Left kidney (tissue), 1 donor: ENCODE measurements at regions not wholly inside any gene's neighbourhood (a gene's known extent, or its start where the extent isn't known, plus 50 kb on each side); places are given as distances from the start of the nearest gene placed in this dataset.
"Not testable (repeated sequence)": the region's sequence is repeated elsewhere in the genome, so short reads cannot be mapped to it uniquely, and the experiment has no call there.

ENCODE experiments used
- DNase-seq: peaks from one replicate; pipeline ENCODE4 v3.0.0-alpha.2; 2013

DNA sequence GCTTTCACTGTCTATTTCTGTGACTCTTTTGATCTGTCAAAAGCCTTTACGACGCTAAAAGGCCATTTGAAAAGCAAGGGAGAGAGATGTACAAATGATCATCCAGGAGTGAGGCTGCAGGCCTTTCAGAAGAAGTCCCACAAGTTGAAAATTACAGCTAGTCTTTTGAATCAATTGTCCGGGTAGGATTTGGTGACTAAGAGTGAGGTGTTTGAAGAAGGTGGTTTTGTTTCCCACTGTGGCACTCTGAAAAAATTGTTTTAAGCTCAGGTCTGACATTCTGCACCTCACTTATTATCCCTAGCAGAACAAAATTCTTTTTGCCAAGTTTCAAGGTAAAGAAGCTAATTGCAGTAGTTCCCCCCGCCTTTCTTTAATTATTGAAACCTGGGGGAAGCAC, 50.8 kb upstream of the TMEM108 start:
- no peak for DNase-seq

DNA sequence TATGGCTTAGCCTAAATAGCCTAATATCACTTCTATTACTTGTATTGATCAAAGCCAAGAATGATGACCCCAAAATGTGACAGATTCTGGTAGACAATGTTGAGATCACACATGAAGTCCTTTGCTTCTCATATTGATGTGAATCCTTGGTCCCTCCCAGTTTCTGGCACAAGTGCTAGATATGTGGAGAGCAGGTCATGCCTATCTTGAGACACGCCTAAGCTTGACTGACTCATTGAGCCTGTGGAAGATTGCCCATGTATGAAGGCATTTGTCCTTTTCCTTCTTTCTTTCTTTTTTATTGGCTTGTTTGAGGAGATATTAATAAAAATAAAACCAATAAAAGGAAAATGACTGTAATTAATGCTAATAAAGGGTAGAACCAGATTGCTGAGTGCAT, 54.0 kb upstream of the TMEM108 start:
- DNase-seq: no peak

DNA sequence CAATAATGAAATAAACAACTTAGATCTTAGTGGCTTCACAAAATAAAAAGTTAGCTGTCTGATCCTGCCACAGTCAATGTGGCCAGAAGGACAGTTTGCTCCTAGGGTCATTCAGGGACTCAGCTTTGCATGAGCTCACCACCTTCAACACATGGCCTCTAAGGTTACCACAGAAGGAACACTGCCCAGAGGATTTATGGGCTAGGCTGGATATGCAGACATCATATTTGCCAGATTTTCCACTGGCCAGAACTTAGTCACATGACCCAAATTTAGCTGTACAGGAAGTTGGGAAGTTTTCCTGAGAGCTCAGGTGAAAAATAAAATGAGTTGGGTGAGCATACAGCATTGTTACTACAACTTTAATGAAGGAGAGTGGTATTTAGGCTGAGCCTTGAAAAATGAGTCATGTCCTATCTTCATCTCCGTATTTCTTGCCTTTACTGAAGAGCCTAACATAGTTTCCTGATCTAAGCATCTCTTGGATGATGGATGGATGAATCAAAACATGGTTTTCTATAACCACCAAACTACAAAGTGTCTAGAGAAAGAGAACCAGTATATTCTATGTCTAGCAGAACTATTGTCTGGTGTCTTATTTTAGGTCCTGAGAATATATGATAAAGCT, 54.9 kb upstream of the TMEM108 start:
- DNase-seq: no peak

DNA sequence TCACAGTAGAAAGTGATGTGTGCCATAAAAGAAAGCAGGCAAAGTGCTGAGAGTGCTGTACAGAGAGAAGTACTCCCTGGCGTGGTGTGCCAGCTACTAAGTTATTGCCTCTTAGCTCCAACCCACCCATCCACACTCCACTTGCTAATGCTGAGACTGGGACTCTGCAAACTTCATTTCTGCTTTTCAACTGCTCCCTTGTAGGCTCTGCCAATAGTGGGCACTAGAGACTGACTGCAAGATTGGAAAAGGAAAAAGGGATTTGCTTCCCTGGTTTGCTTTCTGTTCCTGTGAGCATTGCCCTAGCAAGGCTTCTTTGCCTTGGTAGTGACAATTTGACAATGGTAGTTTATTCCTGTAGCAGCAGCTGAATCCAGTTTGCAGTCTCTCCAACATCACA, 56.5 kb upstream of the TMEM108 start:
- no peak for DNase-seq

DNA sequence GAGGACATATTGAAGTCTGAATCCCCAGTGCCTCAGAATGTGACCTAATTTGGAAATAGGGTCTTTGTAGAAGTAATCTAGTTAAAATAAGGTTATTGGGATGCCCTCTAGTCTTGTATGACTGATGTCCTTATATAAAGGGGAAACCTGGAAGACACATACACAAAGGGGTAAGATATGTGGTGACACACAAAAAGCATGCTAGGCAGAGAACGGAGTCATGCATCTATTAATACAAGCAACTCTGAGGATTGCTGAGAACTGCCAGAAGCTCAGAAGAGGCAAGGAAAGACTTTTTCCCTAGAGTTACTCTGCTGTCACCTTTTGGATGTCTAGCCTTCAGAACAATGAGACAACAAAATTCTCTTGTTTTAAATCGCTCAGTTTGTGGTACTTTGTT, 58.1 kb upstream of the TMEM108 start:
- DNase-seq: no peak

DNA sequence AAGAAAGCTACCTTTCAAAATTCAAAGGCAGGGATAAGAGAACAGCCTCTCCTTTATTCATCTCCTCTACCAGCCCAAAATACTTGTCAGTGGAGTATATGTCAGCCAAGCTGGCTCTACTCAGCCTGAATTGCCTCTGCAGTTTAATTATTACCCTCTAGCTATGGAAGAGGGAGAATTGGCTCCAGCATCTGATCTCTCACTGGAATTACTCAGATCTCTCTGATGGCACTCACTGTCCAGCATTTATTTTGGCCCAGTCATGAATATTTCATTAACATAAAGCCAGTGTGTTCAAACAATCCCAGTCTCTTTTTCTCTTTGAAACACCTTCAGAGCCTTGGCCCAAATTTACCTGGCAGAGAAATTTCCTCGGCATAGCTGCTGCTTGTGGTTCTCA, 58.6 kb upstream of the TMEM108 start:
- DNase-seq: no peak

DNA sequence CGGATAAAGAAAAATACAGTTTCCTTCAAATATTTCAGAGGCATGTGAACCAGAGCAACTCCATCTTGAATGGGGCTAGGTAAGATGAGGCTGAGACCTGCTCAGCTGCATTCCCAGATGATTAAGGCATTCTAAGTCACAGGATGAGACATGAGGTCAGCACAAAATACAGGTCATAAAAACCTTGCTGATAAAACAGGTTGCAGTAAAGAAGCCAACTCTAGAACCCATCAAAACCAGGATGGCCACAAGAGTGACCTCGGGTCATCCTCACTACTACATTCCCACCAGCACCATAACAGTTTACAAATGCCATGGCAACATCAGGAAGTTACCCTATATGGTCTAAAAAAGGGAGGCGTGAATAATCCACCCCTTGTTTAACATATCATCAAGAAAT, 59.2 kb upstream of the TMEM108 start:
- DNase-seq: not testable (repeated sequence)

DNA sequence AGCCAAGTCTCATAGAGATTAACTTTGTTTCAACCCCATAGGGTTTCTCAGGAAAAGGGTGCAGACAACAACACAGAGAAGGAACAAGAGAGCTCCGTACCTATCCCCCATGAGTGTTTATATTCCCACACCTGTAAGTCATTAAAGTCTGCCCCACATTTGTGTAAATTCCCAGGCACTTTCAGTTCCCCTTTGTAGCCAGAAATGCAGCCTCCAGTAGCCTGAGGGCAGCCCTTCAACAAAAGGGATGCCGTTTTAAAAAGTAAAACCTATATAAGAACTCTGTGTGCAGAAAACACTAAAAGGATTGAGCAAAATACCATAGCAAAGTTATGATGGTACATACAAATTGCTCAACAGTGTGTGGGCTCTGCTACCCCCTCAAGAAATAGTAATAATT, 59.7 kb upstream of the TMEM108 start:
- DNase-seq: no peak

DNA sequence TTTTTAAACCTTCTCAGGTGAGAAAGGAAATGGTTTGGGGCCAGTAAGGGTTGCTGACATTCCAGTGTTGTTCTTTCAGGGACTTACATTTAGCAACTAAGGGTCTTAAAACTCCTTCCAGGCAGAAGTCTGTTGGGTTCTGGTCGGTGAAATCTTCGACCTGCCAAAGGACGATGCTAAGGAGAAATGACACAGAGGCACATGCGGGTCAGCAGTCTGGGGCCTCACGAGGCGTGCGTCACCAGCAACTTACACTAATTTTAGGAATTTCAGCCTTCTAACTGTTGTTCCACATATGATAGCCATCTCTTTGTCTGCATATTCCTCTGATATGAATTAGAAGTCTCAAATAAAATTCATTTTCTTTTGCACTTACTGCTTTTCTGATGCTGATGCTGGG, 64.1 kb upstream of the TMEM108 start:
- DNase-seq: no peak

DNA sequence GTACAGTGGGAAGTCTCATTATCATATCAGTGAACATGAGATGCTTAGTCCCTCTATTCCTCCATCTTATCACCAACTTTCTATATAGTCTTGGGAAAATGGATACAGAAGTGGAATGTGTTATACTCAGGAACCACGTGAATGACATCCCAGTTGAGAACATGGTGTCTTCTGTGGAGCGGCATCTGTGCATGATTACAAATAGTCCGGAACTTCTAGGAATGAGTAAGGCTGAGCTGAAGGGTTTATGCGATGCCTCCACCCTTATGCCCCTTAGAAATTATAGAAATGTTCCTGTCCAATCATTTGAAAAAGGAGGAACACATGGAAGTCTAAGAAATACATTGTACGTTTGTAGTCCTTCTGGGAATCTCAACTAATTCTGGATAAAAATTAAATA, 64.8 kb upstream of the TMEM108 start:
- no peak for DNase-seq

DNA sequence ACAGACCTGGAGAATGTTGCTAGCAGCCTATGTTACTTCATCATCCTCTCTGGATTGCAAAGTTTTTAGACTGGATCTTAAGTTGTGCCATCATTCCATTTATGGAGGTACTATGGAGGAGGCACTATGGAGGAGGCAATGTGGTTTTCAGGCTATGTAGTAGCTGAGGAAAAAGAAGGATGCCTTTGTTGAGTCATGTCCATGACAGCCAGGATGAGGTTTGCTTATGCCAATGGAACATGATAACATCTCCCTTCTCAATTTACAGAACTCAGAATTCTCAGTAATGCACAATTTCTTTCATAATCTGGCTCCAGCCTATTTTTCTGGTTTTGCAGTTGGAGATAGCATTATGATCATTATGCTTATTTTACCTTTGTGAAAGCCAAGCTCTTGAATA, 65.9 kb upstream of the TMEM108 start:
- DNase-seq: no peak

DNA sequence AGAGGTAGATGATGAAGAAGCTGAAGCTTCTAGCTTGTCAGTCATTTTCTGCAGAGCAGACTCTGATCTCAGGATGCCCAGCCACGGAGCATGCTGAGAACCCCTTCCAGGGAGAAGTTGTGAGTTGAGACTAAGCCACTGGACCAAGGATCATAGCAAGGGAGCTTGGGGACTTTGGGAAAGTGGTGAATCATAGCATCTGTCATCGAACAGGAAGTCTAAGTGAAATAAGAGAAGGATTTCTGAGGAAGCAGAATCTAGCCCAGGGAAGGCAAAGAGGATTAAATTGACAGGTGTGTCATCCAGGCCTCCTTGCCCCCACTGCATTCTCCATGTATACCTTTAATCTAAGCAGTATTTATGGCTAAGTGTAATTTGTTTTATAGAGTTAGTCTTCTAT, 71.8 kb upstream of the TMEM108 start:
- DNase-seq: no peak

DNA sequence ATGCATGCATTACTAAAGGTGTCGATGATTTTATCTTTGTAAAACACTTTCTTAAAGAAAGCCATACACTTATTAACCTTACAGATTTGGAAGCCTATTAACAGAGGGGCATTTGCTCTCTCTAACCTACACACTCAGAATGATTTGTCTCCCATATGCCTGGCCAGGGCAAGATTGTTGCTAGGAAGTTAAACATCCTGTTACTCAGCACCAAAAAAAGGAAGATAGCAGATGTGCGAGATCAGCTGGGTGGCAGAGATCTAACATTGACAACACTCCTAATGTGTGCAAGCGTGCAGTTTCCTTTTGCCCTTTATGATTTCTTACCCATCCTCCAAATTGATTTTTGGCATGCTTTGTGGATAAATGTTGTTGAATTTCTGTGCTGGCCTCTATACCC, 73.9 kb upstream of the TMEM108 start:
- no peak for DNase-seq

DNA sequence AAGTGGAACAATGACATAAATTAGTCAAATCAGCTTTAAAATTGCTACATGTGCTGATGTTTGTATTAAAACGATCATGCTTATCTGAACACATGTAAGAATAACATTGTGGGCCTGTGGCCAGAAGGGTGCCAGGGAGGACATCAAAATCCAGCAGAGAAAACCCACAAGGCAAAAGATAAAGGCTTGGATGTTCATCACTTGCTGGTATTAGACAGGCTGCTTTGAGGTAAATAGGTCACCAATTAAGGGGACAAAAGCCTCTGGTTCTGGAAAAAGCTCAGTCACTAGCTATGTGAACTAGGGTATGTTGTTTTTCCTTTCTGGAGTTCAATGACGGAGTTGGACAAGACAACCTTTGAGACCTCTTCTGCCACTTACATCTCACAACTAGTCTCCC, 74.4 kb upstream of the TMEM108 start:
- no peak for DNase-seq

DNA sequence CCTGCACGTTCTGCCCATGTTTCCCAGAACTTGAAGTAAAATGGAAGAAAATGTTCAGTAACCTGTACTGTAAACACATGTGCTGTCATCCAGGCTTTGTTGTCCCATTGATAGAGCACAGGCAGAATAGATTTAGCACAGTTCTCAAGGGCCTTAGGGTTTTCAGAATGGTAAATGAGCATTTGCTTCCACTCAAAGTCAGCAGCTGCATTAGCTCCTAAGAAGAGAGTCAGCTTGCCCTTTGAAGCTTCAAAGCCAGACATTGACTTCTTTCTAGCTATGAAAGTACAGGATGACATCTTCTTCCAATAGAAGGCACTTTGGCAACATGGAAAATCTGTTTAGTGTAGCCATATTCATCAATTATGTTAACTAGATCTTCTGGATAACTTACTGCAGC, 76.2 kb upstream of the TMEM108 start:
- DNase-seq: peak; percentile 7

DNA sequence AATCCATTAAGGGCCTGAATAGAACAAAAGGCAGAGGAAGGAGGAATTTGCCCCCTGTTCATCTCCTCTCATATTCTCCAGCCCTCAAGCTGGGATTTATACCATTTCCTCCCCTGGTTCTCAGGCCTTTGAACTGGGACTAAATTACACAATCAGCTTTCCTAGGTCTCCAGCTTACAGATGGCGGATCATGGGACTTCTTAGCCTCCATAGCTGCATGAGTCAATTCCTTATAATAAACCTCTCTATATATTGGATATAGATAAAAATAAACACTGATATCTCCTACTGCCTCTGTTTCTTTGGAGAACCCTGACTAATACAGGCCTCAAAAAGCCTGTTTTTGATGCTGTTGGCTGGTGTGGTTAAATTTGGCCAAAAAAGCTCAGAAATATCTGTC, 84.5 kb upstream of the TMEM108 start:
- no peak for DNase-seq

DNA sequence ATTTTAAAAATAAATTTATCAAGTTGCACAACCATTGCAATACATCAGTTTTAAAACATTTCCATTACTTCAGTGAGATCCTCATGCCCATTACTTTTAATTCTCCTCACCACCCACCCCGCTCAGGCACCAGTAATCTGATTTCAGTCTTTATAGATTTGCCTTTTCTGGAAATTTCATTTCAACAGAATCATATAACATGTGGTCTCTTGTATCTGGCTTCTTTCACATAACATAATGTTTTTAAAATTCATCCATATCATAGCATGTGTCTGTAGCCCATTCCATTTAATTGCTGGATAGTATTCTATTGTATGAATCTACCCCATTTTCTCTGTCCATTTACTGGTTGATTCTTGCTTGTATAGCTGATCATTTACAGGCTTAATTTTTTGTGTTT, 110.3 kb upstream of the TMEM108 start:
- DNase-seq: no peak

DNA sequence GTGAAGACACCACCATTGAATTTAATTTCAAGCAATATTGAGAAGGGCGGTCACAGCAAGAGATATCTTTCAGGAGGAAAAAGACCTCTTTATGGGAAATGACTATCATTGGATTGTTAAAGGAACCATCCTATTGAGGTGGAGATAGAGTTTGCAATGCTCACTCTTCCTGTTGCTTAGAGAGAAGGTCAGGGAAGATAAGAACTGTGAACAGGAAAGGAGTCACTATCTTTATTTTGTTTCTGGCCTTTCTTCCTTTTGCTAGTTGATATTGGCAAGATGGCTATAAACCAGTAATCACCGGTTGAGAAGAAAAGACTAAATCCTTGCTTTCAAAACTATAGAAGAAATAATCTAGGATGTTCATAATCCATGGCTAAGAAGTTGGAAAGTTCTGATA, 112.1 kb upstream of the TMEM108 start:
- no peak for DNase-seq

DNA sequence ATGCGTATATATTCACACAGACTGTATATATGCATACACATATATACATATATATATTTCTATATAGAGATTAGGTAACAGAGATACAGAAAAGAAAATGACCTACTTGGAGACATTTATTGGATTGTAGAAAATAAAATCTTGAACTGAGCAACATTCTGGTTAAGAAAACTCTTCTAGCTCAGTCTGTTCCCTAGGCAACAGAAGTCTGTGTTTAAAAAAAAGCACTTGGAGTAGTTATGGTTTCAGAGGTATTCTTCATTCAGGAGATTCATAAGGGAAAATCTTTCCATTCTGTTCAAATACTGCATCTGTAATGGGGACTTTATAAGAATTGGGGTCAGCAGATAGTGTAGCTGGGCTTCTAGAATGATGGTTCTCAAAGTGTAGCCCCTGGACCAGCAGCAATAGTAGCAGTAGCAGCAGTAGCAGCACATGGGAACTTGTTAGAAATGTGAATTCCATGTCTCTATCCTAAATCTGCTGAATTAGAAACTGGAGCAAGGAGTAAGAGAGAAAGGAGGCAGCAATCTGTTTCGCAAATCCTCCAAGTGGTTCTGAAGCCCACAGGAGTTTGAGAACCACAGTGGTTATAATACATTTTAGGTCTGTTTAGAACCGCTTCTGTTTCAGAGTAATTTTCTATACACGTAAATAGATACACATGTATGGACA, 112.8 kb upstream of the TMEM108 start:
- DNase-seq: no peak

DNA sequence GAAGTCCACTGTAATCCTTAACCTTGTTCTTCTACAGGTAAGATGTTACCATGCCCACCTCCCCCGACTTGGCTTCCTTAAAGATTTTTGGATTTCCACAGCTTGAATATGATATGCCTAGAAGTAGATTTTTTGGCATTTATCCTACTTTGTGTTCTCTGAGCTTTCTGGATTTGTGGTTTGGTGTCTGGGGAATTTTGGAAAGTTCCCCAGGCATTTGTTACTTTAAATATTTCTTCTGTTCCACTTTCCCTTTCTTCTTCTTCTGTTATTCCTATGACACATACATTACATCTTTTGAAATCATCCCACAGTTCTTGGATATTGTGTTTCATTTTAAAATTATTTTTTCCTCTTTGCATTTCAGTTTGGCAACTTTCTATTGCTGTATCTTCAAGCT, 122.1 kb upstream of the TMEM108 start:
- DNase-seq: no peak

DNA sequence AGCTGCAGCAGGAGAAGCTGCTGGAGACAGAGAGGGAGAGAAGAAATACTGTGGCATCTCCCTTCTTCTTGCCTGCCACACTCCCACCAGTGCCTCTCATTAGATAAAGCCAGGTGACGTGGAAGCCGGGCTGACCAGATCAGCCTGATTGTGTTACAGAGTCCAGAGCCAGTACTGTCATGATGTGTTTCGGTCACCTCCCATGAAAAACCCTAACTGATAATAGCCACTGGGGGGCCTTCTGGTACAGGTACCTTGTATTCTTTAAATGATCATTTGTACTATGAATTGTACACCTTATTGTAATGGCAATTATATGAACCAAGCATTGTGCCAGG, 125.8 kb upstream of the TMEM108 start:
- DNase-seq: no peak

DNA sequence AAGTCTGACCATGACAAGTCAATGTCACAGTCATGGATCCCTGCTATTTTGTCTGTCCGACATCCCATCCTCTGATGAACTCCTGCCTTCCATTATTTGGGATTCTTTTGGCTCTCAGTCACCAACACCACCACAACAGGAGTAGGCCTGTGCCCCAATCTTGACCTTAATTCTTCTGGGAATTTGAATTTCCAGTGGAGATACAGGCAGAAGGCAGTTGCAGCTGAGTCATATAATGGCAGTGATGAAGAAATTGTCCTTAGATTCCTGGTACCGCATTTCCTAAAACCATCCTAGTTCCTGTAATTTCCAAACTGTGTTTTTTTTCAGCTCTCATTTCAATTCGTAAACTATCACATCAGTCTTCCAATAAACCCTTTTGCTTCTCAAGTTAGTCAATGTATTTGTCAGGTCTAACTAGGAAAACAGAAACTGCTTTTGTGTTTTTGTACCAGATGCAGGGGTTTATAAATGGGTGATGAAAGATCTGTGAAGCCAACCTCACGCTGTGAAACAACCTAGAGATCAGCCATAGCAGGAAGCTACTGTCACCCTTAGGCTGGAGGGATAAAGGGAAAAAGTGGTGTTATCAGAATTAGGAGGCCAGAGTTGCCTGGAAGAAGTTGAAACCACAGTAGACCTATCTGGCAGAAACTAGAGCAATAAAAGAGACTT, 126.3 kb upstream of the TMEM108 start:
- DNase-seq: no peak

DNA sequence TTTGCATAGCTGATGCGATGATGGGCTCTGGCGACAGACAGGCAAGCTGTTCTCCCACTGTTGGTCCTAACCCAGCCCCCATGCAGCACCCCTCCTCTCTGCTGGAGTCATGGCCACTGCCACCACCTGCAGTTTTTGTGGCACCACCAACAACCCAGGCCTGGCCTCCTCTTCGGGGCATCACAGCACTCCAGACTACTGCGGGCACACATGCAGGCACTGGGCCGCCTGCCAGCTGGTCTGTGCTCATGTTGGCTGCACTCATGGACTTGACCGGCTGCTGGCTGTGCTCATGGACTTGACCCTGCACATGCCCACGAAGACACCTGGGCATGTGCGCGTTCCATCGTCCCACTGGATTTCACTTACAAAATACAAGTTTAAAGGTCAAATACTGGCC, 130.9 kb upstream of the TMEM108 start:
- DNase-seq: no peak

DNA sequence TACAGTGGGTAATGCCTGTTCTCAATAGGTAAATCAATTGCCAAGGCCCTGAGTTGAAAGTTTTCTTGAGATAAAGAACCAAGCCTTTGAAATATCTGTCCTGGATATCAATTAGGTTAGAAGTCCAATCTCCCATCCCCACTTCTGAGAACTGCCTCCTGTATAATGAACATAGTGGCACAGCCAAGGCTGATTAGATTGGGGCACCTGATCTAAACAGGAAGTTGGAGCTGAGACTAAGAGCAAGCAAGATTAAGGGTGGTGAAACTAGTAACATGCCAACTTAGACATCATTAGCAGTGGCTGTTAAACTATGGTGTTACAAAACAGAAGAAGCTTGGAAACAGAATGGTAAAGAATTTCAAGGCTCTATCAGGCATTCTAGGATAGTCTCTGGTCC, 137.7 kb upstream of the TMEM108 start:
- DNase-seq: no peak
